HCT116 (cell line): ENCODE measurements at regions not wholly inside any gene's neighbourhood (a gene's known extent, or its start where the extent isn't known, plus 50 kb on each side); places are given as distances from the start of the nearest gene placed in this dataset.

Experiments
- ATAC-seq: fragments of 200-7000 bp; cut with Tn5 transposase; 2 replicates; pipeline ENCODE4 v1.9.1; 2020; ENCODE audit warnings: mild to moderate bottlenecking, moderate library complexity
- BruUV-seq: library from RNA; stranded (reverse); fragments of 400-500 nt; replicated peaks from 2 replicates; lab custom pipeline; 2021; lab: Mats Ljungman, UMichigan
- CTCF ChIA-PET: fragments of 300-600 bp; sonication (Branson Sonifier 250); formaldehyde crosslinking; loops from one replicate; lab custom pipeline; 2021; ENCODE audit warnings: antibody characterized with exemption; lab: Charles Lee
- POLR2A ChIA-PET: fragments of 300-600, 350-600 bp; sonication (Branson Sonifier 250); formaldehyde crosslinking; loops from one replicate; lab custom pipeline; 2021; ENCODE audit warnings: antibody characterized with exemption; lab: Charles Lee
- RAD21 ChIA-PET, 2 experiments: fragments of 300-600 bp; sonication (Branson Sonifier 250); formaldehyde crosslinking; loops; one replicate each; lab custom pipeline; 2023; ENCODE audit warnings: low total read pairs in 2 of 2; ENCODE audit not compliant: uncharacterized antibody in 2 of 2, unreplicated experiment in 2 of 2, low non-redundant PET in 1 of 2; lab: Charles Lee
- DNase-seq: peaks from one replicate; pipeline ENCODE4 v3.0.0-alpha.2; 2010; ENCODE audit warnings: low read depth, low spot score
- H2AFZ ChIP-seq: fragments of 200-600 bp; shearing (Covaris generic), sonication (generic); 2 replicates; pipeline ENCODE4 v1.6.1; 2017; ENCODE audit warnings: low read depth, mixed run types, mixed read lengths, antibody characterized with exemption, low read length; ENCODE audit not compliant: poor library complexity, severe bottlenecking
- H3K27ac ChIP-seq: 2 replicates; pipeline ENCODE4 v1.5.1; 2012; ENCODE audit warnings: low read depth, low read length
- H3K27me3 ChIP-seq: fragments of 200-600 bp; sonication (generic); 2 replicates; pipeline ENCODE4 v1.6.1; 2016; ENCODE audit warnings: mixed run types, low read length, mixed read lengths; ENCODE audit not compliant: insufficient read depth
- H3K36me3 ChIP-seq, 2 experiments: fragments of 200-500 bp in 1 of 2; fragments of 200-600 bp in 1 of 2; sonication (Bioruptor generic) in 1 of 2; sonication (generic) in 1 of 2; 2 replicates each; pipeline versions ENCODE4 v1.5.1 to v1.6.1; 2014 to 2016; ENCODE audit warnings: low read length in 2 of 2, inconsistent platforms in 1 of 2, mixed read lengths in 1 of 2, mixed run types in 1 of 2; ENCODE audit not compliant: insufficient read depth in 2 of 2, control insufficient read depth in 1 of 2
- H3K4me1 ChIP-seq, 2 experiments: fragments of 200-600 bp in 1 of 2; sonication (generic) in 1 of 2; 2 replicates each; pipeline versions ENCODE4 v1.5.1 to v1.6.1; 2012 to 2017; ENCODE audit warnings: low read length in 2 of 2, inconsistent platforms in 1 of 2, mild to moderate bottlenecking in 1 of 2, mixed read lengths in 1 of 2, mixed run types in 1 of 2, moderate library complexity in 1 of 2; ENCODE audit not compliant: insufficient read depth in 2 of 2, control insufficient read depth in 1 of 2
- H3K4me2 ChIP-seq: fragments of 200-600 bp; sonication (generic); 2 replicates; pipeline ENCODE4 v1.6.1; 2017; ENCODE audit warnings: mixed run types, low read length, mixed read lengths
- H3K4me3 ChIP-seq, 2 experiments: fragments of 200-600 bp in 1 of 2; sonication (generic) in 1 of 2; replicated peaks in 1 of 2; 2 replicates each; pipeline ENCODE4 v1.5.1; 2011 to 2016; ENCODE audit warnings: low read length in 2 of 2, control low read depth in 1 of 2, low read depth in 1 of 2, mild to moderate bottlenecking in 1 of 2, mixed read lengths in 1 of 2, mixed run types in 1 of 2
- H3K79me2 ChIP-seq: fragments of 200-600 bp; sonication (generic); 2 replicates; pipeline ENCODE4 v1.6.1; 2017; ENCODE audit warnings: mild to moderate bottlenecking, mixed run types, low read length, moderate library complexity, mixed read lengths; ENCODE audit not compliant: insufficient read depth
- H3K9ac ChIP-seq: fragments of 200-600 bp; sonication (generic); 2 replicates; pipeline ENCODE4 v1.6.1; 2016; ENCODE audit warnings: low read length, mixed read lengths
- H3K9me2 ChIP-seq: fragments of 200-600 bp; sonication (generic), shearing (Covaris generic); 2 replicates; pipeline ENCODE4 v1.6.1; 2017; ENCODE audit warnings: mixed run types, mild to moderate bottlenecking, moderate library complexity; ENCODE audit not compliant: insufficient read depth
- H3K9me3 ChIP-seq, 2 experiments: fragments of 200-500 bp in 1 of 2; fragments of 200-600 bp in 1 of 2; sonication (Bioruptor generic) in 1 of 2; sonication (generic) in 1 of 2; 2 replicates each; pipeline ENCODE4 v1.6.1; 2014 to 2017; ENCODE audit warnings: low read length in 2 of 2, mixed read lengths in 2 of 2, inconsistent platforms in 1 of 2, low read depth in 1 of 2, mild to moderate bottlenecking in 1 of 2, mixed run types in 1 of 2, moderate library complexity in 1 of 2; ENCODE audit not compliant: control insufficient read depth in 1 of 2, insufficient read depth in 1 of 2
- H4K20me1 ChIP-seq: fragments of 200-600 bp; sonication (generic), shearing (Covaris generic); 2 replicates; pipeline ENCODE4 v1.6.1; 2017; ENCODE audit warnings: mixed run types, mild to moderate bottlenecking, moderate library complexity; ENCODE audit not compliant: insufficient read depth
- CBX3 ChIP-seq: IDR thresholded peaks from 2 replicates; pipeline ENCODE4 v1.6.1; 2012; ENCODE audit warnings: low read depth
- EGR1 ChIP-seq: IDR thresholded peaks from 2 replicates; pipeline ENCODE4 v1.6.1; 2012; ENCODE audit warnings: low read depth
- EZH2phosphoT487 ChIP-seq: fragments of 200-600 bp; IDR thresholded peaks from 2 replicates; pipeline ENCODE4 v1.6.1; 2018; ENCODE audit warnings: antibody characterized with exemption, borderline replicate concordance
- FOSL1 ChIP-seq: IDR thresholded peaks from 2 replicates; pipeline ENCODE4 v1.6.1; 2012; ENCODE audit warnings: low read depth
- ZFX ChIP-seq: fragments of 450-650 bp; IDR thresholded peaks from 2 replicates; pipeline ENCODE4 v1.6.1; 2017
- ZNF274 ChIP-seq: fragments of 200-500 bp; sonication (Bioruptor generic); IDR thresholded peaks from 2 replicates; pipeline ENCODE4 v1.6.1; 2014; ENCODE audit warnings: mild to moderate bottlenecking, low read depth, low read length, inconsistent platforms
- intact Hi-C: fragments of 100-400 bp; cut with micrococcal nuclease; formaldehyde crosslinking; loops from 2 replicates; pipeline ENCODE4 v1.10.0; 2022
- TF ChIP-seq, protein P1 (sequence below): IDR thresholded peaks from 2 replicates; pipeline ENCODE4 v1.6.1; 2011; ENCODE audit warnings: mild to moderate bottlenecking, low read length, moderate library complexity; ENCODE audit not compliant: insufficient replicate concordance; ENCODE audit errors: extremely low read depth
- TF ChIP-seq, protein P2 (sequence below): IDR thresholded peaks from 2 replicates; pipeline ENCODE4 v1.6.1; 2012
- TF ChIP-seq, protein P3 (sequence below): IDR thresholded peaks from 2 replicates; pipeline ENCODE4 v1.6.1; 2012

DNA sequence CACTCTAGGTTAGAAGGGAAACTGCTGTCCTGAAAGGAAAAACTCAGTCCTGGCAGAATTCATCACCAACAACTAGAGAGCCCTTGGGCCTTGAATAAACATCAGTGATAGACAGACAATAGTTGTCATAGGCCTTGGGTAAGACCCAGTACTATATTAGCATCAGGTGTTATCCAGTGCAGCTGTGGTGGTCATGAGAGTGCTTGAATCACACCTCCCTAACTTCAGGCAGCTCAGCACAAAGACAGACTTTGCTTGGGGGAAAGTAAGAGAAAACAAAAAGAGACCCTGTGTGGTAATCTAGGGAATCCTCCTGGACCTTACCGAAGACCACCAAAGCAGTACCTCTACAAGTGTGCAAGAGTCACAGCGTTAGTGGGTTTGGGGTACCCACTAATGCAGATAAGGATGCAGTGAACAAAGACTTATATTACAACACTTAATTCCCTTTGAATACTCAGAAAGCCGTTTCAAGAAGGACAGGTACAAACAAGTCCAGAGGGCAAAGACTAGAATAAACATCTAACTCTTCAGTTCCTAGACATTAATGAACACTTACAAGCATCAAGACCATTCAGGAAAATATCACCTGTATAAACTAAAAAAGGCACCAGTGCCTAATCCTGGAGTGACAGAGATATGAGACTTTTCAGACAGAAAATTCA is 332.3 kb upstream of the EPHA3 start:
- ATAC-seq, result no peak
- Histone ChIP-seq H4K20me1 (no peaks in the 10 kb centered on the region), H3K4me3 (no peak overlapping the region), H3K9me3 (peaks cover 0 to 17% of the 10 kb centered on the region in 2 experiments; a peak in 2 of 4 replicates), H3K27ac (no peak overlapping the region), H3K9ac (no peak overlapping the region), H3K79me2 (no peaks in the 10 kb centered on the region), H3K4me1 (no peaks in the 10 kb centered on the region), H3K36me3 (no peaks in the 10 kb centered on the region), H3K9me2 (no peaks in the 10 kb centered on the region), H3K4me2 (no peak overlapping the region), H2AFZ (no peak overlapping the region), H3K27me3 (no peaks in the 10 kb centered on the region)
- no peak for DNase-seq
- TF ChIP-seq EZH2phosphoT487 (no peak), EGR1 (no peak), FOSL1 (no peak), CBX3 (no peak), ZNF274 (no peak), ZFX (no peak)
- TF ChIP-seq, protein P1, sequence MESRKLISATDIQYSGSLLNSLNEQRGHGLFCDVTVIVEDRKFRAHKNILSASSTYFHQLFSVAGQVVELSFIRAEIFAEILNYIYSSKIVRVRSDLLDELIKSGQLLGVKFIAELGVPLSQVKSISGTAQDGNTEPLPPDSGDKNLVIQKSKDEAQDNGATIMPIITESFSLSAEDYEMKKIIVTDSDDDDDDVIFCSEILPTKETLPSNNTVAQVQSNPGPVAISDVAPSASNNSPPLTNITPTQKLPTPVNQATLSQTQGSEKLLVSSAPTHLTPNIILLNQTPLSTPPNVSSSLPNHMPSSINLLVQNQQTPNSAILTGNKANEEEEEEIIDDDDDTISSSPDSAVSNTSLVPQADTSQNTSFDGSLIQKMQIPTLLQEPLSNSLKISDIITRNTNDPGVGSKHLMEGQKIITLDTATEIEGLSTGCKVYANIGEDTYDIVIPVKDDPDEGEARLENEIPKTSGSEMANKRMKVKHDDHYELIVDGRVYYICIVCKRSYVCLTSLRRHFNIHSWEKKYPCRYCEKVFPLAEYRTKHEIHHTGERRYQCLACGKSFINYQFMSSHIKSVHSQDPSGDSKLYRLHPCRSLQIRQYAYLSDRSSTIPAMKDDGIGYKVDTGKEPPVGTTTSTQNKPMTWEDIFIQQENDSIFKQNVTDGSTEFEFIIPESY, result no peak
- TF ChIP-seq, protein P2, sequence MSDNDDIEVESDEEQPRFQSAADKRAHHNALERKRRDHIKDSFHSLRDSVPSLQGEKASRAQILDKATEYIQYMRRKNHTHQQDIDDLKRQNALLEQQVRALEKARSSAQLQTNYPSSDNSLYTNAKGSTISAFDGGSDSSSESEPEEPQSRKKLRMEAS, result no peak
- TF ChIP-seq, protein P3, sequence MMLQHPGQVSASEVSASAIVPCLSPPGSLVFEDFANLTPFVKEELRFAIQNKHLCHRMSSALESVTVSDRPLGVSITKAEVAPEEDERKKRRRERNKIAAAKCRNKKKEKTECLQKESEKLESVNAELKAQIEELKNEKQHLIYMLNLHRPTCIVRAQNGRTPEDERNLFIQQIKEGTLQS, result no peak
- CTCF ChIA-PET, result no interaction called here
- intact Hi-C loops, result no loop called here
- BruUV-seq, result no TSS peak
- RAD21 ChIA-PET, result no interaction called here
- POLR2A ChIA-PET, result no interaction called here
